GM12878 (cell line): ENCODE measurements at regions not wholly inside any gene's neighbourhood (a gene's known extent, or its start where the extent isn't known, plus 50 kb on each side); places are given as distances from the start of the nearest gene placed in this dataset.

Source experiments
- ATAC-seq: fragments of 200-7000 bp; cut with Tn5 transposase; 3 replicates; pipeline ENCODE4 v1.9.1; 2020; ENCODE audit warnings: mild to moderate bottlenecking, moderate library complexity
- BruUV-seq: library from RNA; stranded (reverse); fragments of 400-500 nt; replicated peaks from 2 replicates; lab custom pipeline; 2021; lab: Mats Ljungman, UMichigan
- CTCF ChIA-PET: fragments of 300-600 bp; sonication (Branson Sonifier 250); formaldehyde crosslinking; extraction: SDS; loops from one replicate; lab custom pipeline; 2021; ENCODE audit warnings: inconsistent platforms; lab: Yijun Ruan, JAX
- POLR2A ChIA-PET: fragments of 350-600 bp; formaldehyde crosslinking; extraction: SDS; loops from one replicate; lab custom pipeline; 2021; ENCODE audit warnings: inconsistent platforms; lab: Charles Lee
- RAD21 ChIA-PET: fragments of 300-600 bp; sonication (Branson Sonifier 250); formaldehyde crosslinking; loops from one replicate; lab custom pipeline; 2023; ENCODE audit warnings: antibody characterized with exemption; ENCODE audit not compliant: unreplicated experiment; lab: Charles Lee
- SMC1A ChIA-PET: fragments of 300-600 bp; sonication (Branson Sonifier 250); formaldehyde crosslinking; loops from one replicate; lab custom pipeline; 2023; ENCODE audit not compliant: unreplicated experiment, uncharacterized antibody; lab: Charles Lee
- DNase-seq: peaks from one replicate; pipeline ENCODE4 v3.0.0-alpha.2; 2011; ENCODE audit warnings: low read depth, low spot score
- FAIRE-seq: peaks from 3 replicates; lab custom pipeline; 2011; peaks lifted over from hg19 to GRCh38; lab: Jason Lieb, UNC
- H2AFZ ChIP-seq: 2 replicates; pipeline ENCODE4 v1.6.0; 2011; ENCODE audit warnings: low read depth, low read length, control low read depth; ENCODE audit not compliant: control insufficient read depth
- H3K27ac ChIP-seq: 2 replicates; pipeline ENCODE4 v1.5.1; 2011; ENCODE audit warnings: control low read depth; ENCODE audit not compliant: control insufficient read depth, insufficient read depth
- H3K27me3 ChIP-seq, 2 experiments: replicated peaks in 1 of 2; 2 replicates each; pipeline versions ENCODE4 v1.6.0 to v1.6.1; 2011; ENCODE audit warnings: low read length in 1 of 2; ENCODE audit not compliant: control insufficient read depth in 2 of 2, insufficient read depth in 2 of 2
- H3K36me3 ChIP-seq, 2 experiments: 2 replicates each; pipeline ENCODE4 v1.5.1; 2011; ENCODE audit warnings: low read length in 1 of 2; ENCODE audit not compliant: control insufficient read depth in 2 of 2, insufficient read depth in 2 of 2
- H3K4me1 ChIP-seq: 2 replicates; pipeline ENCODE4 v1.6.1; 2011; ENCODE audit warnings: mild to moderate bottlenecking, low read length, moderate library complexity, mixed read lengths; ENCODE audit not compliant: control insufficient read depth, insufficient read depth
- H3K4me2 ChIP-seq: 2 replicates; pipeline ENCODE4 v1.6.0; 2011; ENCODE audit warnings: control low read depth; ENCODE audit not compliant: control insufficient read depth, insufficient read depth
- H3K4me3 ChIP-seq: fragments of 200-600 bp; sonication (generic); 2 replicates; pipeline ENCODE4 v1.5.1; 2016
- H3K79me2 ChIP-seq: 2 replicates; pipeline ENCODE4 v1.6.0; 2011; ENCODE audit warnings: low read length; ENCODE audit not compliant: control insufficient read depth, insufficient read depth
- H3K9ac ChIP-seq: 2 replicates; pipeline ENCODE4 v1.8.0; 2011; ENCODE audit warnings: low read length, control low read depth, mixed read lengths; ENCODE audit not compliant: control insufficient read depth, insufficient read depth
- H3K9me3 ChIP-seq: replicated peaks from 3 replicates; pipeline ENCODE4 v1.5.1; 2011; ENCODE audit warnings: mild to moderate bottlenecking, low read length; ENCODE audit not compliant: control insufficient read depth, insufficient read depth
- H4K20me1 ChIP-seq: 2 replicates; pipeline ENCODE4 v1.6.0; 2011; ENCODE audit not compliant: control insufficient read depth, insufficient read depth
- BHLHE40 ChIP-seq, 2 experiments: fragments of 450-650 bp in 1 of 2; IDR thresholded peaks; 2 replicates each; pipeline ENCODE4 v1.6.1; 2011 to 2017; ENCODE audit warnings: low read depth in 2 of 2, borderline replicate concordance in 1 of 2, improper control_type of control experiment in 1 of 2, low read length in 1 of 2, mild to moderate bottlenecking in 1 of 2
- CEBPZ ChIP-seq: fragments of 150-350 bp; IDR thresholded peaks from 2 replicates; pipeline ENCODE4 v1.6.1; 2016; ENCODE audit warnings: low read depth, low read length
- HDAC2 ChIP-seq: fragments of 200-600 bp; sonication (generic); IDR thresholded peaks from 2 replicates; pipeline ENCODE4 v1.6.1; 2017
- JUNB ChIP-seq: IDR thresholded peaks from 2 replicates; pipeline ENCODE4 v1.6.1; 2016; ENCODE audit warnings: antibody characterized with exemption, mild to moderate bottlenecking
- POLR2AphosphoS2 ChIP-seq: IDR thresholded peaks from 2 replicates; pipeline ENCODE4 v1.6.1; 2011; ENCODE audit warnings: low read depth, mild to moderate bottlenecking, low read length, improper control_type of control experiment, moderate library complexity
- POLR2AphosphoS5 ChIP-seq: IDR thresholded peaks from 2 replicates; pipeline ENCODE4 v1.6.1; 2011; ENCODE audit warnings: mild to moderate bottlenecking, low read length, inconsistent platforms
- WGBS: methylation state at CpG from one replicate; pipeline ENCODE4 v1.1.6; 2016; ENCODE audit warnings: low lambda C conversion rate; ENCODE audit not compliant: insufficient replicate concordance, insufficient coverage; ENCODE audit errors: missing lambda C conversion rate; 5-methylcytosine and 5-hydroxymethylcytosine counted together
- in situ Hi-C: fragments of 300-500 bp; cut with MboI; formaldehyde crosslinking; loops from 9 replicates; pipeline ENCODE4 v1.14.3; 2018; ENCODE audit warnings: mixed read lengths
- intact Hi-C: fragments of 100-400 bp; cut with micrococcal nuclease; formaldehyde crosslinking; loops from one replicate; pipeline ENCODE4 v1.14.2; 2022; ENCODE audit not compliant: unreplicated experiment
- TF ChIP-seq, protein P1 (sequence below): fragments of 150-350 bp; IDR thresholded peaks from 2 replicates; pipeline ENCODE4 v1.6.1; 2014; ENCODE audit warnings: mild to moderate bottlenecking, low read depth, low read length

GRCh38 chr6:79330704-79331103 is 96.2 kb upstream of the HMGN3 start (continued):
- TF ChIP-seq HDAC2 = no peak
- no peak for TF ChIP-seq BHLHE40 (IDR thresholded peaks at IDR 0.05; ENCODE audit: borderline replicate concordance in 1 of 2, low read depth in 2 of 2, low read length in 1 of 2)
- TF ChIP-seq, protein P1, sequence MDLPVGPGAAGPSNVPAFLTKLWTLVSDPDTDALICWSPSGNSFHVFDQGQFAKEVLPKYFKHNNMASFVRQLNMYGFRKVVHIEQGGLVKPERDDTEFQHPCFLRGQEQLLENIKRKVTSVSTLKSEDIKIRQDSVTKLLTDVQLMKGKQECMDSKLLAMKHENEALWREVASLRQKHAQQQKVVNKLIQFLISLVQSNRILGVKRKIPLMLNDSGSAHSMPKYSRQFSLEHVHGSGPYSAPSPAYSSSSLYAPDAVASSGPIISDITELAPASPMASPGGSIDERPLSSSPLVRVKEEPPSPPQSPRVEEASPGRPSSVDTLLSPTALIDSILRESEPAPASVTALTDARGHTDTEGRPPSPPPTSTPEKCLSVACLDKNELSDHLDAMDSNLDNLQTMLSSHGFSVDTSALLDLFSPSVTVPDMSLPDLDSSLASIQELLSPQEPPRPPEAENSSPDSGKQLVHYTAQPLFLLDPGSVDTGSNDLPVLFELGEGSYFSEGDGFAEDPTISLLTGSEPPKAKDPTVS = no peak
- peak; percentile 54 for TF ChIP-seq JUNB

DNA sequence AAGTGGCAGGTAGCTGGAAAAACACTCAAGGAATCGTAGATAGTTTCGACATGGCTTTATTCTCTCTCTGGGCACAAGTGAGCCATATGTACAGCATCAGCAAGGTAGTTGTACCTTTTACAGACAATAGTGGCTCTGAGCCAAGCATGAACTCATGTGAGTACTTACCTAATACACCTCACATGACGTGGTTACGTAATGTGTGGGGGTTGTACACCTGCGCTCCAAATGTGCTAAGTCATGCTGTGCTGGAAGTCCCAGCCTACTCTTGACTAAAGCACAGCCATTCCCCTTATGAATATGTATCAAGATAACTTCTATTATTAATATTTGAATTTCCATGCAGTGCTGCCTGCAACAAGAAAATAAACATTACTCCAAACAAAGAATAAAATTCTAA is 78.8 kb upstream of the HMGN3 start:
- no peak for TF ChIP-seq POLR2AphosphoS2
- no peak for TF ChIP-seq POLR2AphosphoS5
- TF ChIP-seq CEBPZ = peak; percentile 52; the same call in 1 of the 2 replicates
- 0 out of 4 replicates have a peak, but pooled peaks of 1 of the 2 experiments have one; percentile 17 for TF ChIP-seq BHLHE40 (IDR thresholded peaks at IDR 0.05; ENCODE audit: borderline replicate concordance in 1 of 2, low read depth in 2 of 2, low read length in 1 of 2)

More for the DNA sequence above, 78.8 kb upstream of the HMGN3 start:
- 55% methylated on average over 5 of the region's 5 CpGs for WGBS
- POLR2A ChIA-PET = no interaction called here
- H3K4me1 ChIP-seq = no peaks in the 10 kb centered on the region
- no peaks in the 10 kb centered on the region for H4K20me1 ChIP-seq
- in situ Hi-C loops (no loop called here), intact Hi-C loops (no loop called here)
- no peak for FAIRE-seq
- CTCF ChIA-PET = no interaction called here
- H3K4me2 ChIP-seq = no peak overlapping the region
- no peaks in the 10 kb centered on the region for H3K36me3 ChIP-seq
- H3K9me3 ChIP-seq = no peaks in the 10 kb centered on the region; the same call in 1 of the 3 replicates
- no peak overlapping the region for H2AFZ ChIP-seq
- H3K27ac ChIP-seq = no peak overlapping the region
- H3K27me3 ChIP-seq = no peaks in the 10 kb centered on the region
- no TSS peak for BruUV-seq
- H3K4me3 ChIP-seq = no peak overlapping the region
- RAD21 ChIA-PET = no interaction called here
- no peak for DNase-seq
- H3K79me2 ChIP-seq = no peaks in the 10 kb centered on the region
- ATAC-seq = no peak
- no peak overlapping the region for H3K9ac ChIP-seq
- SMC1A ChIA-PET = no interaction called here
